Activated B cell treated with CpG ODN at 0.5 μM for 24 hours (primary cell): ENCODE measurements at regions not wholly inside any gene's neighbourhood (a gene's known extent, or its start where the extent isn't known, plus 50 kb on each side); places are given as distances from the start of the nearest gene placed in this dataset.

ENCODE experiments used
- ATAC-seq: fragments of 200-7000 bp; cut with Tn5 transposase; one replicate; pipeline ENCODE4 v1.10.0; 2021; ENCODE audit warnings: low read depth, mild to moderate bottlenecking, moderate library complexity
- CTCF ChIA-PET: fragments of 350-600 bp; sonication (Branson Sonifier 250); formaldehyde crosslinking; loops from one replicate; lab custom pipeline; 2021; ENCODE audit warnings: antibody characterized with exemption; lab: Charles Lee
- POLR2A ChIA-PET: fragments of 350-600 bp; sonication (Branson Sonifier 250); formaldehyde crosslinking; loops from one replicate; lab custom pipeline; 2021; ENCODE audit warnings: antibody characterized with exemption; lab: Charles Lee
- DNase-seq: peaks from one replicate; pipeline ENCODE4 v3.0.0; 2022
- H3K27ac Mint-ChIP-seq: one replicate; pipeline ENCODE4 v1.8.0; 2020; ENCODE audit warnings: mixed read lengths
- H3K27me3 Mint-ChIP-seq: one replicate; pipeline ENCODE4 v1.8.0; 2021; ENCODE audit warnings: mixed read lengths
- H3K36me3 Mint-ChIP-seq: one replicate; pipeline ENCODE4 v1.8.0; 2021; ENCODE audit warnings: low read depth, mixed read lengths
- H3K4me1 Mint-ChIP-seq: one replicate; pipeline ENCODE4 v1.8.0; 2021; ENCODE audit warnings: mixed read lengths
- H3K4me3 Mint-ChIP-seq: one replicate; pipeline ENCODE4 v1.8.0; 2020; ENCODE audit warnings: mild to moderate bottlenecking, mixed read lengths
- H3K9me3 Mint-ChIP-seq: one replicate; pipeline ENCODE4 v1.8.0; 2020; ENCODE audit warnings: mixed read lengths
- intact Hi-C: fragments of 100-400 bp; cut with micrococcal nuclease; formaldehyde crosslinking; loops from one replicate; pipeline ENCODE4 v1.15.1; 2024
- TF ChIP-seq, protein P1 (sequence below): fragments of 200-600 bp; IDR thresholded peaks from one replicate; pipeline ENCODE4 v1.8.0; 2022; ENCODE audit warnings: antibody characterized with exemption, mild to moderate bottlenecking

DNA sequence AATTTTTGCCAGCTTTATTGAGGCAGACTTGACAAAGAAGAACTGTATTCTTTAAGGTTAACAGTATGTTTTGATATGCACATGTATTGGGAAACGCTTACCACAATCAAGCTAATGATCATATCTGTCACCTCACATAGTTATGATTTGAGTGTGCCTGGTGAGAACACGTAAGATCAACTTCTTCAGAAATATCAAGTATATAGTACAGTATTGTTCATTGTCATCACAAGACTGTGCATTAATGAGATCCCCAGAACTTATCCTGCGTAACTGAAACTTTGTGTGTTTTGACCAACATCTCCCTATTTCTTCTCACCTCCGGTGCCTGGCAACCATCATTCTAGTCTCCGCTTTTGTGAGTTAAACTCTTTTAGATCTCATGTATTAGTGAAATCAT lies 756.4 kb upstream of the EEF2KMT start:
- H3K4me3 Mint-ChIP-seq = no peak overlapping the region

DNA sequence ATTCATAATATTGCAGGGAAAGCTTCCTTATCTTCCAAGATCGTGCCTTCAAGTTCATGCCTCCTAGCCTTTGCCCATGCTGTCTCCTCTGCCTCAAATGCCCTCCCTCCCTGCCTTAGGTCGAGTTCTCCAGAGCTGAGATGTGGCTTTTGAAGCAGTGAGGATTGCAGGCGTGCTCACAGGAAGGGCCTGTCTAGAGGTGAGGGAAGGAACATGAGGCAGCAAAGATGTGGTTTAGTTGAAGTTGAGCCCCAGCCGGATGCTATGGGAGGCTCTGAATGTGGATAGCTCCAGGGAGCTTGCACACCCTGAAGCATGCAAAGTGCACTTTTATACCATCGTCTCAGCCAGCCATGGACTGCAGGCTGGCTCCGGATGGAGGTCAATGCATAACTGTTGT lies 754.6 kb upstream of the EEF2KMT start:
- intact Hi-C loops = no loop called here
- TF ChIP-seq, protein P1, sequence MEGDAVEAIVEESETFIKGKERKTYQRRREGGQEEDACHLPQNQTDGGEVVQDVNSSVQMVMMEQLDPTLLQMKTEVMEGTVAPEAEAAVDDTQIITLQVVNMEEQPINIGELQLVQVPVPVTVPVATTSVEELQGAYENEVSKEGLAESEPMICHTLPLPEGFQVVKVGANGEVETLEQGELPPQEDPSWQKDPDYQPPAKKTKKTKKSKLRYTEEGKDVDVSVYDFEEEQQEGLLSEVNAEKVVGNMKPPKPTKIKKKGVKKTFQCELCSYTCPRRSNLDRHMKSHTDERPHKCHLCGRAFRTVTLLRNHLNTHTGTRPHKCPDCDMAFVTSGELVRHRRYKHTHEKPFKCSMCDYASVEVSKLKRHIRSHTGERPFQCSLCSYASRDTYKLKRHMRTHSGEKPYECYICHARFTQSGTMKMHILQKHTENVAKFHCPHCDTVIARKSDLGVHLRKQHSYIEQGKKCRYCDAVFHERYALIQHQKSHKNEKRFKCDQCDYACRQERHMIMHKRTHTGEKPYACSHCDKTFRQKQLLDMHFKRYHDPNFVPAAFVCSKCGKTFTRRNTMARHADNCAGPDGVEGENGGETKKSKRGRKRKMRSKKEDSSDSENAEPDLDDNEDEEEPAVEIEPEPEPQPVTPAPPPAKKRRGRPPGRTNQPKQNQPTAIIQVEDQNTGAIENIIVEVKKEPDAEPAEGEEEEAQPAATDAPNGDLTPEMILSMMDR = no peak
- no peaks in the 10 kb centered on the region for H3K27me3 Mint-ChIP-seq
- no peaks in the 10 kb centered on the region for H3K4me1 Mint-ChIP-seq
- ATAC-seq (no peak), DNase-seq (no peak)
- ChIA-PET POLR2A (no interaction called here), CTCF (no interaction called here)
- no peaks in the 10 kb centered on the region for H3K36me3 Mint-ChIP-seq
- H3K27ac Mint-ChIP-seq = no peak overlapping the region
- peaks cover 19% of the 10 kb centered on the region for H3K9me3 Mint-ChIP-seq
- H3K4me3 Mint-ChIP-seq = no peak overlapping the region

More for the DNA sequence above, 756.4 kb upstream of the EEF2KMT start:
- DNase-seq = no peak
- no peak for ATAC-seq
- Mint-ChIP-seq H3K4me1 (no peaks in the 10 kb centered on the region), H3K36me3 (no peaks in the 10 kb centered on the region), H3K9me3 (peaks cover 19% of the 10 kb centered on the region), H3K27me3 (no peaks in the 10 kb centered on the region), H3K27ac (no peak overlapping the region)
- POLR2A ChIA-PET = no interaction called here
- TF ChIP-seq, protein P1 = no peak
- intact Hi-C loops = no loop called here
- CTCF ChIA-PET = no interaction called here

DNA sequence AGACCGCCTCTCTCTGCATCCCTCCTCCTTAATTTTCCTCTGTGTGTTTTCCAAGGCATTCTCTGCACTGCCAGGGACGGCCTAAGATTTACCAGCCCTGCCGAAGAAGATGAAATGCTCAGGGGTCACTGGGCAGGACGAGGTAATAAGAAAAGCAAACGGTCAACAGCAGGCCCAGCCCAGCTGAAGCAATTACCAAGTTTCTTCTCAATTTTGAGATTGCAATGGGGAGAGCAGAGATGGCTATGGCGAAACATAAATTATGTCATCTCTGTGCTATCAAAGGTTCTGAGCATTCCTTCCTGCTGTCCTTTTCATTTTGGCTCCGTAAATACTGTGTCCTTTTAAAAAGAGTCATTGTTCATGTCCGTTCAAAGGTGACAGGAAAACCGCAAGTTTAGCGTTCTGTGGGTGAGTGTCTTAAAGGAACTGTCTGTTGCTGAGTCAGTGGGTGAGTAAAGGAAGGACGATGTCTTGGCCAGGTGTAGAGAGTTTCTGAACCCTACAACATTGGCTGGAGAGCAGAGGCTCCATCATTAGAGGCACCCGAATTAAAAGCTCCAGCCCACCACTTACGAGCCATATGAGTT lies 753.9 kb upstream of the EEF2KMT start:
- H3K36me3 Mint-ChIP-seq = no peaks in the 10 kb centered on the region
- TF ChIP-seq, protein P1 = no peak

DNA sequence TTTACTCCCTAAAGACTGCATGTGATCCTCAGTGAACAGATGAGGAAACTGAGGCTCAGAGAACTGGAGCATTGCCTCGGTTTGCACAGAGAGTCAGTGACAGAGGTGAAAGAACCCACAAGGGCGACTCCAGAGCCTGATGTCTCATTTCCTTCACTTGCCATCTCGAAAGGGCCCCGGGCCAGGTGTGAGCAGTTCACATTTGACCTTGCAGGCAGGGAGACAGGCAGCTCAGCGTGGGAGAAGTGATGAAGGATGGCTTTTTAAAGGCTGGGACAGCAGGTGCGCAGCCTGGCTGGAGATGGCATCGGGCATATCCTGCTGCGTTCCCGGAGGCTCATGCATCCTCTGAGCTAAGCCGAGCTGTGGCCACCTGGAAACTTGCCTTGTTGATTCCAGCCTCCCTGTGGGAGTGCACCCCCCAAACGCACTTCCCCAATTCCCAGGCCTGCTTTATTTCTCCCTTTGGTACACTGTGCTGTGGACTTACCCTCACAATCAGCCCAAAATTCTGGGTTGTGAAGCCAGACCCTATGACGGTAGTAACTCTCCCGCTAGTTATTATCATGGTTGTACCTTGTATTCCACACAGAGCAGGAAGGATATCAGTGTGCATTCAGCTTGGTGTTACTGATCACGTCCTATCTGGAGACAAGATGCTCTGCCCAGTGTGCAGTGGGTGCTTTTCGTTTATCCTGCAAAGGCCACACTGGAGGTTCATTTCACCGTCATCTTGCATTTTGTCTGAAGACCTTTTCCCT lies 753.2 kb upstream of the EEF2KMT start:
- ATAC-seq (no peak), DNase-seq (no peak)
- ChIA-PET CTCF (no interaction called here), POLR2A (no interaction called here)
- intact Hi-C loops = no loop called here
- TF ChIP-seq, protein P1 = no peak
- Mint-ChIP-seq H3K27me3 (no peaks in the 10 kb centered on the region), H3K9me3 (peaks cover 17% of the 10 kb centered on the region), H3K4me3 (no peak overlapping the region), H3K36me3 (no peaks in the 10 kb centered on the region), H3K27ac (no peak overlapping the region), H3K4me1 (no peaks in the 10 kb centered on the region)

More for the DNA sequence above, 753.9 kb upstream of the EEF2KMT start:
- intact Hi-C loops = no loop called here
- ATAC-seq (no peak), DNase-seq (no peak)
- CTCF ChIA-PET = no interaction called here
- POLR2A ChIA-PET = no interaction called here
- Mint-ChIP-seq H3K4me3 (no peak overlapping the region), H3K27ac (no peak overlapping the region), H3K4me1 (no peaks in the 10 kb centered on the region), H3K27me3 (no peaks in the 10 kb centered on the region), H3K9me3 (peaks cover 17% of the 10 kb centered on the region)

DNA sequence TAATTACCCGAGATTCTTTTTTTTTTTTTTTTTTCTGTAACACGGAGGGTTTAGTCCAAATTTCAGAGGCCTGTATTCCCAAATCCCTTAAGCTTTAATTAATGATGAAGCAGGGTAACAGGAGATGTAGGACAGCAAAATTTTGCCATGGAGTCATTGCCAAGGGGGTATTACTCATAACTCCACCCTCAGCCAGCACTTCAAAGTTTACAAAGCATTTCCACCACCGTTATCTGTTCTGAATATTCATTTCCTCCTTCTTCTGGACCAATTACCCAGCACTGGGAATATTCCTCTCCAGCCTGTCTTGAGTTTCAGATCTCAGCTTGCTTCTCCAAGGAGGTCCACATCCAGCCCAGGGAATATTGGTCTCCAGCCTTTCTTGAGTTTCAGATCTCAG lies 747.5 kb upstream of the EEF2KMT start:
- peaks cover 5% of the 10 kb centered on the region for H3K9me3 Mint-ChIP-seq
- POLR2A ChIA-PET = no interaction called here
- DNase-seq = no peak

More for the DNA sequence above, 747.5 kb upstream of the EEF2KMT start:
- H3K27me3 Mint-ChIP-seq = no peaks in the 10 kb centered on the region
- no peak for ATAC-seq
- H3K4me3 Mint-ChIP-seq = no peak overlapping the region
- intact Hi-C loops = no loop called here
- CTCF ChIA-PET = no interaction called here
- TF ChIP-seq, protein P1 = no peak
- no peak overlapping the region for H3K27ac Mint-ChIP-seq
- H3K36me3 Mint-ChIP-seq = no peaks in the 10 kb centered on the region
- no peaks in the 10 kb centered on the region for H3K4me1 Mint-ChIP-seq
